OCI-LY3 (cell line): ENCODE measurements at regions not wholly inside any gene's neighbourhood (a gene's known extent, or its start where the extent isn't known, plus 50 kb on each side); places are given as distances from the start of the nearest gene placed in this dataset.

Source experiments
- EZH2phosphoT487 ChIP-seq: fragments of 200-600 bp; shearing (Covaris generic); IDR thresholded peaks from 2 replicates; pipeline ENCODE4 v1.6.1; 2018; ENCODE audit warnings: antibody characterized with exemption, mixed run types, low read depth
- TF ChIP-seq, protein P1 (sequence below): fragments of 200-600, 300-600 bp; sonication (generic); IDR thresholded peaks from 2 replicates; pipeline ENCODE4 v1.5.1; 2014; ENCODE audit warnings: antibody characterized with exemption, low read length, low read depth

DNA sequence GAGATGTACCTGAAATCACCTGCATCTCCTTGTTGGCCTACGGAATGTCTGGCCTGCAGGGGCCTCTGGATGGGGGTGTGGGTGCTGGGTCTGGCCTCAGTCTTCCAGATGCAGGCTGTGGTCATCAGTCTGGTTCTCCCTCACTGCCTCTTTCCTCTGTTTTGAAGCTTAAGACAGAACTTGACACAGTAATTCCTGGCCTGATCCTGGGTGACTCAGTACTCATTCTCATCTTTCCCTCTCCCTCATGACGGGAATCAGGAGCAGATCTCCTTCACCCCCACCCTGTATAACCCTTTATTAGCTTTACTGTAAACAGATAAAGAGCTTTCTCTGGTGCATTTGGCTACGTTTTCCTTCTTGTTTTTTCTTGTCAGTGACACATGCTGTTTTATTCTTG lies 89.3 kb upstream of the ADAMTS16 start:
- TF ChIP-seq, protein P1, sequence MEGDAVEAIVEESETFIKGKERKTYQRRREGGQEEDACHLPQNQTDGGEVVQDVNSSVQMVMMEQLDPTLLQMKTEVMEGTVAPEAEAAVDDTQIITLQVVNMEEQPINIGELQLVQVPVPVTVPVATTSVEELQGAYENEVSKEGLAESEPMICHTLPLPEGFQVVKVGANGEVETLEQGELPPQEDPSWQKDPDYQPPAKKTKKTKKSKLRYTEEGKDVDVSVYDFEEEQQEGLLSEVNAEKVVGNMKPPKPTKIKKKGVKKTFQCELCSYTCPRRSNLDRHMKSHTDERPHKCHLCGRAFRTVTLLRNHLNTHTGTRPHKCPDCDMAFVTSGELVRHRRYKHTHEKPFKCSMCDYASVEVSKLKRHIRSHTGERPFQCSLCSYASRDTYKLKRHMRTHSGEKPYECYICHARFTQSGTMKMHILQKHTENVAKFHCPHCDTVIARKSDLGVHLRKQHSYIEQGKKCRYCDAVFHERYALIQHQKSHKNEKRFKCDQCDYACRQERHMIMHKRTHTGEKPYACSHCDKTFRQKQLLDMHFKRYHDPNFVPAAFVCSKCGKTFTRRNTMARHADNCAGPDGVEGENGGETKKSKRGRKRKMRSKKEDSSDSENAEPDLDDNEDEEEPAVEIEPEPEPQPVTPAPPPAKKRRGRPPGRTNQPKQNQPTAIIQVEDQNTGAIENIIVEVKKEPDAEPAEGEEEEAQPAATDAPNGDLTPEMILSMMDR, result no peak
- no peak for TF ChIP-seq EZH2phosphoT487
